IMR-90 (cell line): ENCODE measurements at regions not wholly inside any gene's neighbourhood (a gene's known extent, or its start where the extent isn't known, plus 50 kb on each side); places are given as distances from the start of the nearest gene placed in this dataset.

Source experiments
- ATAC-seq: fragments of 200-7000 bp; cut with Tn5 transposase; 2 replicates; pipeline ENCODE4 v1.9.1; 2020; ENCODE audit warnings: low read depth, mild to moderate bottlenecking, moderate library complexity
- BruUV-seq: library from RNA; stranded (reverse); fragments of 400-500 nt; replicated peaks from 2 replicates; lab custom pipeline; 2021; lab: Mats Ljungman, UMichigan
- CTCF ChIA-PET: fragments of 300-600 bp; formaldehyde crosslinking; extraction: SDS; loops from one replicate; lab custom pipeline; 2021; ENCODE audit warnings: antibody characterized with exemption; lab: Yijun Ruan, JAX
- POLR2A ChIA-PET: fragments of 300-600 bp; sonication (Branson Sonifier 250); formaldehyde crosslinking; loops from one replicate; lab custom pipeline; 2022; ENCODE audit warnings: antibody characterized with exemption; ENCODE audit not compliant: unreplicated experiment; lab: Charles Lee
- DNase-seq: peaks from one replicate; pipeline ENCODE4 v3.0.0; 2013
- H2AFZ ChIP-seq: replicated peaks from 2 replicates; pipeline ENCODE3; 2013; ENCODE audit warnings: low read length, mild to moderate bottlenecking; ENCODE audit not compliant: poor library complexity
- H2AK5ac ChIP-seq: 2 replicates; pipeline ENCODE4 v1.6.1; 2013; ENCODE audit warnings: low read depth, low read length, inconsistent platforms
- H2AK9ac ChIP-seq: replicated peaks from 2 replicates; pipeline ENCODE3; 2013; ENCODE audit warnings: mild to moderate bottlenecking, low read depth, low read length, moderate library complexity; ENCODE audit not compliant: poor library complexity
- H2BK120ac ChIP-seq: 2 replicates; pipeline ENCODE4 v1.6.1; 2013; ENCODE audit warnings: low read depth, low read length, inconsistent platforms
- H2BK15ac ChIP-seq: 3 replicates; pipeline ENCODE4 v1.6.1; 2013; ENCODE audit warnings: low read depth, low read length, inconsistent platforms
- H2BK20ac ChIP-seq: 2 replicates; pipeline ENCODE4 v1.6.1; 2013; ENCODE audit warnings: low read depth, mild to moderate bottlenecking, inconsistent platforms, low read length, moderate library complexity
- H2BK5ac ChIP-seq: 2 replicates; pipeline ENCODE4 v1.6.1; 2013; ENCODE audit warnings: mild to moderate bottlenecking, low read depth, low read length, inconsistent platforms; ENCODE audit not compliant: poor library complexity, severe bottlenecking
- H3K14ac ChIP-seq: replicated peaks from 2 replicates; pipeline ENCODE4 v1.6.1; 2013; ENCODE audit warnings: low read depth, low read length, inconsistent platforms
- H3K18ac ChIP-seq: 2 replicates; pipeline ENCODE4 v1.6.1; 2013; ENCODE audit warnings: low read depth, low read length, control low read depth
- H3K23ac ChIP-seq: 2 replicates; pipeline ENCODE4 v1.6.1; 2013; ENCODE audit warnings: low read depth, low read length, inconsistent platforms
- H3K27ac ChIP-seq: 2 replicates; pipeline ENCODE4 v1.5.1; 2013; ENCODE audit warnings: mild to moderate bottlenecking, control low read depth, low read length; ENCODE audit not compliant: insufficient read depth
- H3K27me3 ChIP-seq: 2 replicates; pipeline ENCODE4 v1.6.1; 2013; ENCODE audit warnings: low read length; ENCODE audit not compliant: control insufficient read depth, insufficient read depth
- H3K36me3 ChIP-seq: 2 replicates; pipeline ENCODE4 v1.6.1; 2013; ENCODE audit warnings: low read length, mixed read lengths; ENCODE audit not compliant: control insufficient read depth, insufficient read depth
- H3K4ac ChIP-seq: 2 replicates; pipeline ENCODE4 v1.6.1; 2013; ENCODE audit warnings: low read depth, low read length, inconsistent platforms
- H3K4me1 ChIP-seq: 2 replicates; pipeline ENCODE4 v1.6.1; 2013; ENCODE audit warnings: low read length, mixed read lengths; ENCODE audit not compliant: control insufficient read depth, insufficient read depth
- H3K4me2 ChIP-seq: 2 replicates; pipeline ENCODE4 v1.6.1; 2013; ENCODE audit warnings: low read depth, mild to moderate bottlenecking, control low read depth, low read length, moderate library complexity
- H3K4me3 ChIP-seq: 2 replicates; pipeline ENCODE4 v1.5.1; 2013; ENCODE audit warnings: low read depth, mild to moderate bottlenecking, control low read depth, low read length, moderate library complexity; ENCODE audit not compliant: insufficient read depth
- H3K56ac ChIP-seq: 2 replicates; pipeline ENCODE4 v1.6.1; 2013; ENCODE audit warnings: low read length, inconsistent platforms; ENCODE audit not compliant: insufficient read depth; ENCODE audit errors: extremely low read depth
- H3K79me1 ChIP-seq, 2 experiments: 2 replicates each; pipeline ENCODE4 v1.6.1; 2013; ENCODE audit warnings: low read length in 2 of 2, inconsistent platforms in 1 of 2, low read depth in 1 of 2
- H3K9ac ChIP-seq: 2 replicates; pipeline ENCODE4 v1.6.1; 2013; ENCODE audit warnings: low read depth, low read length, control low read depth
- H3K9me1 ChIP-seq: 2 replicates; pipeline ENCODE4 v1.6.1; 2013; ENCODE audit warnings: low read length, inconsistent platforms; ENCODE audit not compliant: insufficient read depth
- H3K9me3 ChIP-seq: 2 replicates; pipeline ENCODE4 v1.6.1; 2013; ENCODE audit warnings: low read length; ENCODE audit not compliant: control insufficient read depth, insufficient read depth
- H4K20me1 ChIP-seq: 2 replicates; pipeline ENCODE4 v1.6.1; 2013; ENCODE audit warnings: low read length, inconsistent platforms; ENCODE audit not compliant: insufficient read depth
- H4K5ac ChIP-seq: 2 replicates; pipeline ENCODE4 v1.6.1; 2013; ENCODE audit warnings: mild to moderate bottlenecking, low read depth, low read length, control low read depth
- H4K8ac ChIP-seq, 2 experiments: 2 replicates each; pipeline ENCODE4 v1.6.1; 2013; ENCODE audit warnings: low read depth in 2 of 2, low read length in 2 of 2, control low read depth in 1 of 2, inconsistent platforms in 1 of 2
- H4K91ac ChIP-seq: 2 replicates; pipeline ENCODE4 v1.6.1; 2013; ENCODE audit warnings: low read depth, low read length, inconsistent platforms; ENCODE audit not compliant: insufficient read depth
- BHLHE40 ChIP-seq: fragments of 150-350 bp; IDR thresholded peaks from 2 replicates; pipeline ENCODE4 v1.6.1; 2016; ENCODE audit warnings: mild to moderate bottlenecking, low read depth, low read length
- CHD1 ChIP-seq: IDR thresholded peaks from 2 replicates; pipeline ENCODE4 v1.6.1; 2012; ENCODE audit warnings: low read depth, low read length, improper control_type of control experiment
- CTCF ChIP-seq: conservative IDR thresholded peaks from 2 replicates; pipeline ENCODE4 v1.5.1; 2012; ENCODE audit warnings: mild to moderate bottlenecking, low read depth, low read length, improper control_type of control experiment
- MAFK ChIP-seq: IDR thresholded peaks from 2 replicates; pipeline ENCODE4 v1.6.1; 2012; ENCODE audit warnings: low read depth, low read length, improper control_type of control experiment
- MAZ ChIP-seq: IDR thresholded peaks from 2 replicates; pipeline ENCODE4 v1.6.1; 2012; ENCODE audit warnings: low read depth, mild to moderate bottlenecking, low read length, improper control_type of control experiment, moderate library complexity, borderline replicate concordance
- MXI1 ChIP-seq: IDR thresholded peaks from 2 replicates; pipeline ENCODE4 v1.6.1; 2012; ENCODE audit warnings: low read depth, mild to moderate bottlenecking, low read length, moderate library complexity, borderline replicate concordance
- POLR2A ChIP-seq: IDR thresholded peaks from 2 replicates; pipeline ENCODE4 v1.6.1; 2012; ENCODE audit warnings: mild to moderate bottlenecking, low read depth, low read length
- RAD21 ChIP-seq: IDR thresholded peaks from 2 replicates; pipeline ENCODE4 v1.6.1; 2012; ENCODE audit warnings: low read length, improper control_type of control experiment
- RCOR1 ChIP-seq: IDR thresholded peaks from 2 replicates; pipeline ENCODE4 v1.6.1; 2012; ENCODE audit warnings: mild to moderate bottlenecking, low read length, improper control_type of control experiment; ENCODE audit not compliant: insufficient replicate concordance
- SMC3 ChIP-seq: fragments of 150-350 bp; IDR thresholded peaks from 2 replicates; pipeline ENCODE4 v1.6.1; 2016; ENCODE audit warnings: low read depth, mild to moderate bottlenecking, antibody characterized with exemption, low read length, moderate library complexity
- WGBS, 2 experiments: methylation state at CpG; one replicate each; pipeline versions ENCODE4 v1.1.5 to v1.1.7; 2013; ENCODE audit warnings: missing lambda C conversion rate in 2 of 2; ENCODE audit not compliant: insufficient read length in 1 of 2; ENCODE audit errors: extremely low coverage in 2 of 2; 5-methylcytosine and 5-hydroxymethylcytosine counted together
- dilution Hi-C: fragments of 300-500 bp; cut with HindIII; formaldehyde crosslinking; loops from one replicate; pipeline ENCODE4 v1.14.3; 2018; ENCODE audit warnings: low sequenced_read_pairs; ENCODE audit not compliant: unreplicated experiment
- in situ Hi-C: fragments of 300-500 bp; cut with MboI; formaldehyde crosslinking; loops from 3 replicates; pipeline ENCODE4 v1.14.3; 2019; ENCODE audit warnings: low sequenced_read_pairs, inconsistent platforms, mixed read lengths
- intact Hi-C: fragments of 100-400 bp; cut with micrococcal nuclease; formaldehyde crosslinking; loops from 2 replicates; pipeline ENCODE4 v1.10.0; 2022

- H2BK15ac ChIP-seq, result no peak overlapping the region
- no peaks in the 10 kb centered on the region for H3K36me3 ChIP-seq
- H3K4me3 ChIP-seq, result no peak overlapping the region
- H3K9me1 ChIP-seq, result no peaks in the 10 kb centered on the region; the same call in 1 of the 2 replicates
- no peak overlapping the region for H2AFZ ChIP-seq
- no peak overlapping the region for H3K27ac ChIP-seq
- ATAC-seq (no peak), DNase-seq (no peak)
- H3K4ac ChIP-seq, result no peak overlapping the region
- H3K9ac ChIP-seq, result no peak overlapping the region
- H3K27me3 ChIP-seq, result no peaks in the 10 kb centered on the region
- no peak overlapping the region for H4K5ac ChIP-seq
- H3K14ac ChIP-seq, result no peak overlapping the region
- no peaks in the 10 kb centered on the region for H3K79me1 ChIP-seq
- no peak overlapping the region for H2BK20ac ChIP-seq
- H4K91ac ChIP-seq, result no peak overlapping the region
- no peak overlapping the region for H2BK5ac ChIP-seq
- H3K4me2 ChIP-seq, result no peak overlapping the region
- no peaks in the 10 kb centered on the region for H4K20me1 ChIP-seq
- no peak for TF ChIP-seq MAFK
- no peak for TF ChIP-seq MAZ
- no peak for TF ChIP-seq SMC3
- TF ChIP-seq MXI1, result no peak
- no peak for TF ChIP-seq BHLHE40
- TF ChIP-seq CHD1, result no peak
- no peak for TF ChIP-seq CTCF
- TF ChIP-seq RAD21, result no peak
- no peak for TF ChIP-seq POLR2A
- TF ChIP-seq RCOR1, result no peak
- intact Hi-C loops (no loop called here), in situ Hi-C loops (no loop called here), dilution Hi-C loops (no loop called here)
- H4K8ac ChIP-seq, result no peak overlapping the region
- no peak overlapping the region for H2AK9ac ChIP-seq
- POLR2A ChIA-PET, result no interaction called here
- H3K9me3 ChIP-seq, result no peaks in the 10 kb centered on the region
- no peaks in the 10 kb centered on the region; the same call in 1 of the 2 replicates for H3K4me1 ChIP-seq
- no peak overlapping the region for H2AK5ac ChIP-seq
- H3K56ac ChIP-seq, result no peak overlapping the region
- no peak overlapping the region for H3K23ac ChIP-seq
- CTCF ChIA-PET, result no interaction called here
- WGBS, 2 experiments, result no CpG with 5 or more reads among the region's 1 CpG
- H3K18ac ChIP-seq, result no peak overlapping the region
- no peak overlapping the region for H2BK120ac ChIP-seq
- no TSS peak for BruUV-seq
These were observed 534.2 kb downstream of the LTN1 start for GRCh38 chr21:28458446-28458845.
